ENCODE measurements at regions not wholly inside any gene's neighbourhood (a gene's known extent, or its start where the extent isn't known, plus 50 kb on each side); places are given as distances from the start of the nearest gene placed in this dataset.

GRCh38 chr9:16092142-16093091 is 539.6 kb downstream of the CCDC171 start:
- H3K4me1 ChIP-seq (ENCODE audit: control insufficient read depth in 1 of 2, insufficient read depth in 2 of 2, low read depth in 1 of 2, low read length in 1 of 2), result no peaks in the 10 kb centered on the region; a peak in 1 of 4 replicates
- H2AFZ ChIP-seq (ENCODE audit: low read depth), result no peak overlapping the region
- H3K9me2 ChIP-seq, result no peaks in the 10 kb centered on the region
- ChIA-PET CTCF (interaction anchor here (0.8 kb wide), 1 partner anchor 11 kb away, joined by 3 read pairs; no protein-coding TSS in a partner anchor), POLR2A (no interaction called here)
- WGBS (ENCODE audit: low lambda C conversion rate), result 77% methylated on average over 7 of the region's 12 CpGs
- no peaks in the 10 kb centered on the region for H3K36me3 ChIP-seq (replicated peaks in 1 of 2; ENCODE audit: control insufficient read depth in 1 of 2, insufficient read depth in 2 of 2, low read length in 1 of 2)
- H3K79me2 ChIP-seq (ENCODE audit: insufficient read depth), result no peaks in the 10 kb centered on the region
- no peak overlapping the region for H3K4me2 ChIP-seq
- H3K4me3 ChIP-seq (ENCODE audit: low read depth in 2 of 2, low read length in 1 of 2), result no peak overlapping the region
- H3K9ac ChIP-seq, result no peak overlapping the region
- H4K20me1 ChIP-seq (ENCODE audit: insufficient read depth), result no peaks in the 10 kb centered on the region
- no peak for DNase-seq
- TF ChIP-seq USF2 (IDR thresholded peaks at IDR 0.05; ENCODE audit: borderline replicate concordance, low read depth, low read length) (no peak), SMC3 (IDR thresholded peaks at IDR 0.05; ENCODE audit: low read depth, low read length) (no peak), RXRA (IDR thresholded peaks at IDR 0.05; ENCODE audit: borderline replicate concordance, low read depth) (no peak), CHD2 (IDR thresholded peaks at IDR 0.05; ENCODE audit: low read length, partially characterized antibody) (no peak), EZH2phosphoT487 (IDR thresholded peaks at IDR 0.05; ENCODE audit: borderline replicate concordance, low read depth) (no peak)
- no peak overlapping the region for H3K27ac ChIP-seq (ENCODE audit: low read depth in 2 of 2, low read length in 1 of 2)
- H3K27me3 ChIP-seq (ENCODE audit: insufficient read depth), result no peaks in the 10 kb centered on the region
- 0 out of 2 replicates have a peak, but pooled peaks cover 4% of the 10 kb centered on the region for H3K9me3 ChIP-seq
- no peaks in the 10 kb centered on the region for H3F3A ChIP-seq (replicated peaks; ENCODE audit: insufficient read depth)

- no peak overlapping the region for H3K4me2 ChIP-seq
- H3K9ac ChIP-seq, result no peak overlapping the region
- no peak overlapping the region for H3K27ac ChIP-seq (ENCODE audit: low read depth in 2 of 2, low read length in 1 of 2)
- H3K9me3 ChIP-seq, result no peaks in the 10 kb centered on the region
- no peaks in the 10 kb centered on the region for H3K36me3 ChIP-seq (replicated peaks in 1 of 2; ENCODE audit: control insufficient read depth in 1 of 2, insufficient read depth in 2 of 2, low read length in 1 of 2)
- TF ChIP-seq IRF3 (IDR thresholded peaks at IDR 0.05; ENCODE audit: low read depth, low read length), result no peak
- no peak for TF ChIP-seq GABPA (IDR thresholded peaks at IDR 0.05; ENCODE audit: low read depth)
- no peak for TF ChIP-seq NFIC (IDR thresholded peaks at IDR 0.05; ENCODE audit: borderline replicate concordance)
- no peak for TF ChIP-seq NRF1 (IDR thresholded peaks at IDR 0.05; ENCODE audit: low read depth, low read length)
- no peak for TF ChIP-seq GATA2 (CRISPR knock-in tag; IDR thresholded peaks at IDR 0.05)
- TF ChIP-seq ZBTB33 (IDR thresholded peaks at IDR 0.05; ENCODE audit: borderline replicate concordance, low read depth), result no peak
- TF ChIP-seq EP300 (IDR thresholded peaks at IDR 0.05; ENCODE audit: borderline replicate concordance in 1 of 2, low read depth in 1 of 2, low read length in 1 of 2), result no peak
- no peak for TF ChIP-seq TEAD4 (IDR thresholded peaks at IDR 0.05; ENCODE audit: borderline replicate concordance, insufficient read depth)
- TF ChIP-seq FOXM1 (IDR thresholded peaks at IDR 0.05; ENCODE audit: low read depth), result no peak
- no peak for TF ChIP-seq PBX3 (IDR thresholded peaks at IDR 0.05)
- ChIA-PET CTCF (no interaction called here), POLR2A (no interaction called here)
- no peaks in the 10 kb centered on the region for H3F3A ChIP-seq (replicated peaks; ENCODE audit: insufficient read depth)
- H3K79me2 ChIP-seq (ENCODE audit: insufficient read depth), result no peaks in the 10 kb centered on the region
- DNase-seq, result no peak
- H4K20me1 ChIP-seq (ENCODE audit: insufficient read depth), result no peaks in the 10 kb centered on the region
- H2AFZ ChIP-seq (ENCODE audit: low read depth), result no peak overlapping the region
- H3K4me3 ChIP-seq (ENCODE audit: low read depth in 2 of 2, low read length in 1 of 2), result no peak overlapping the region
- 91% methylated on average over 5 of the region's 5 CpGs for WGBS (ENCODE audit: low lambda C conversion rate)
- H3K4me1 ChIP-seq (ENCODE audit: control insufficient read depth in 1 of 2, insufficient read depth in 2 of 2, low read depth in 1 of 2, low read length in 1 of 2), result no peaks in the 10 kb centered on the region
- no peaks in the 10 kb centered on the region for H3K9me2 ChIP-seq
- no peaks in the 10 kb centered on the region for H3K27me3 ChIP-seq (ENCODE audit: insufficient read depth)
These were observed 545.5 kb downstream of the CCDC171 start for GRCh38 chr9:16098306-16098705.

Data from SK-N-SH (cell line).